ENCODE measurements at regions not wholly inside any gene's neighbourhood (a gene's known extent, or its start where the extent isn't known, plus 50 kb on each side); places are given as distances from the start of the nearest gene placed in this dataset.
A peak's percentile ranks its signal among the peaks of the same experiment; 100 is the strongest.

GRCh38 chr18:10201659-10202058 is 252.8 kb upstream of the APCDD1 start:
- H3K4me3 ChIP-seq (ENCODE audit: low read depth, low read length): no peak overlapping the region
- no peak for TF ChIP-seq CTCF (IDR thresholded peaks at IDR 0.05; ENCODE audit: insufficient read depth, low read depth, low read length)
- DNase-seq (ENCODE audit: low read depth): no peak

GRCh38 chr18:10202845-10203321 is 251.6 kb upstream of the APCDD1 start:
- TF ChIP-seq CTCF (IDR thresholded peaks at IDR 0.05; ENCODE audit: insufficient read depth, low read depth, low read length): no peak
- no peak for DNase-seq (ENCODE audit: low read depth)
- no peak overlapping the region for H3K4me3 ChIP-seq (ENCODE audit: low read depth, low read length)

- peak; percentile 49 for DNase-seq (ENCODE audit: low read depth)
- no peak for TF ChIP-seq CTCF (IDR thresholded peaks at IDR 0.05; ENCODE audit: insufficient read depth, low read depth, low read length)
- H3K4me3 ChIP-seq (ENCODE audit: low read depth, low read length): no peak overlapping the region
Observed at GRCh38 chr18:10205151-10205550, 249.3 kb upstream of the APCDD1 start.

GRCh38 chr18:10207682-10208345 is 246.6 kb upstream of the APCDD1 start:
- DNase-seq (ENCODE audit: low read depth): no peak
- TF ChIP-seq CTCF (IDR thresholded peaks at IDR 0.05; ENCODE audit: insufficient read depth, low read depth, low read length): no peak
- H3K4me3 ChIP-seq (ENCODE audit: low read depth, low read length): no peak overlapping the region

- no peak overlapping the region for H3K4me3 ChIP-seq (ENCODE audit: low read depth, low read length)
- DNase-seq (ENCODE audit: low read depth): no peak
- TF ChIP-seq CTCF (IDR thresholded peaks at IDR 0.05; ENCODE audit: insufficient read depth, low read depth, low read length): no peak
Observed at GRCh38 chr18:10209302-10209701, 245.1 kb upstream of the APCDD1 start.

- H3K4me3 ChIP-seq (ENCODE audit: low read depth, low read length): no peak overlapping the region
- no peak for DNase-seq (ENCODE audit: low read depth)
- no peak for TF ChIP-seq CTCF (IDR thresholded peaks at IDR 0.05; ENCODE audit: insufficient read depth, low read depth, low read length)
Observed at GRCh38 chr18:10210057-10210633, 244.3 kb upstream of the APCDD1 start.
